Esophagus squamous epithelium (tissue), 4 donors: ENCODE measurements at regions not wholly inside any gene's neighbourhood (a gene's known extent, or its start where the extent isn't known, plus 50 kb on each side); places are given as distances from the start of the nearest gene placed in this dataset.

Source experiments
- POLR2A ChIP-seq, 4 donors: fragments of 450-650 bp; IDR thresholded peaks; one replicate each; pipeline ENCODE4 v1.6.1; 2017; ENCODE audit warnings: antibody characterized with exemption in 4 of 4, mild to moderate bottlenecking in 4 of 4, moderate library complexity in 3 of 4
- TF ChIP-seq, protein P1 (sequence below), 6 experiments: fragments of 450-650 bp in 4 of 6; fragments of 200-600 bp in 2 of 6; sonication (generic) in 2 of 6; IDR thresholded peaks; one replicate each; pipeline ENCODE4 v1.5.1; 2016 to 2019; ENCODE audit warnings: antibody characterized with exemption in 6 of 6, mild to moderate bottlenecking in 4 of 6, moderate library complexity in 4 of 6

DNA sequence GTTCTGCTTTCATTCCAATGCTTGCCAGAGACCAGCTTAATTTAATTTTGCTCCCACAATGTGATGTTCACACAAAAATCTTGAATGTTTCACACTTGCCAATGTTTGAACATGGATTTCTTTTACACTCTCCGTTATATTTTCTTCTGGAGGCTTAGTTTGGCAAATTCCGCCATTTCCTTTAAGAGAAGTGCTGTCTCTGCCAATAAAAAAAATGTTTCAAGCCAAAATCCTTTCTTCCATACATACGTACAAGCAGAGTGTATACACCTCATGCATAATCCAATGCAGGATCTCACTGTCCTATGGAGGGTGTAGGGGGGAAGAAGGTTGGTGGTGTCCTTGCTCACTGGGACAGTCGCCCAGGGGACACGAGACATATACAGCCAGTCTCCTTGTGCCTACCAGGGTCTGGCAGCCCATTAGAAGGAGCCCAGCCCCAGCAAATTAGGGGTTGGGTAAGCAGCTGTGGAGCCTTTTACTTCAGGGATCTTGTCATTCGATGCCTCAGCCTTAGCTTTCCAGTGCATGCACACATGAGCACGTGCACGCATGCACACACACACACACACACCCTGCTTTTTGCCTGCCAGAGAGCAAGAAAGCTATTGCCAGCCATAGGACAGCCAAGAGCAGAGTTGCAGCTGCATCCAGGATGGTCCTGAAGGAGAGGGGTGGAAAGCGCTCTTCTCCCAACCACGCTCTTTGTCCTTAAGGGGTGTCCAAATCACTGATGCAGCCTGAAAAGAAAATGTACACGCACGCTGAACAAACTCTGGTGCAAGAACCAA lies 208.3 kb downstream of the FOXO1 start:
- TF ChIP-seq, protein P1, sequence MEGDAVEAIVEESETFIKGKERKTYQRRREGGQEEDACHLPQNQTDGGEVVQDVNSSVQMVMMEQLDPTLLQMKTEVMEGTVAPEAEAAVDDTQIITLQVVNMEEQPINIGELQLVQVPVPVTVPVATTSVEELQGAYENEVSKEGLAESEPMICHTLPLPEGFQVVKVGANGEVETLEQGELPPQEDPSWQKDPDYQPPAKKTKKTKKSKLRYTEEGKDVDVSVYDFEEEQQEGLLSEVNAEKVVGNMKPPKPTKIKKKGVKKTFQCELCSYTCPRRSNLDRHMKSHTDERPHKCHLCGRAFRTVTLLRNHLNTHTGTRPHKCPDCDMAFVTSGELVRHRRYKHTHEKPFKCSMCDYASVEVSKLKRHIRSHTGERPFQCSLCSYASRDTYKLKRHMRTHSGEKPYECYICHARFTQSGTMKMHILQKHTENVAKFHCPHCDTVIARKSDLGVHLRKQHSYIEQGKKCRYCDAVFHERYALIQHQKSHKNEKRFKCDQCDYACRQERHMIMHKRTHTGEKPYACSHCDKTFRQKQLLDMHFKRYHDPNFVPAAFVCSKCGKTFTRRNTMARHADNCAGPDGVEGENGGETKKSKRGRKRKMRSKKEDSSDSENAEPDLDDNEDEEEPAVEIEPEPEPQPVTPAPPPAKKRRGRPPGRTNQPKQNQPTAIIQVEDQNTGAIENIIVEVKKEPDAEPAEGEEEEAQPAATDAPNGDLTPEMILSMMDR (IDR thresholded peaks at IDR 0.05): no peak
- TF ChIP-seq POLR2A (IDR thresholded peaks at IDR 0.05): no peak
